H1 (cell line): ENCODE measurements at regions not wholly inside any gene's neighbourhood (a gene's known extent, or its start where the extent isn't known, plus 50 kb on each side); places are given as distances from the start of the nearest gene placed in this dataset.

Experiments
- CTCF ChIA-PET: fragments of 300-600 bp; sonication (Branson Sonifier 250); formaldehyde crosslinking; loops from one replicate; lab custom pipeline; 2021; ENCODE audit not compliant: partially characterized antibody; lab: Charles Lee
- POLR2A ChIA-PET: fragments of 300-600 bp; sonication (Branson Sonifier 250); formaldehyde crosslinking; loops from one replicate; lab custom pipeline; 2021; ENCODE audit warnings: inconsistent platforms; ENCODE audit not compliant: partially characterized antibody; lab: Charles Lee
- DNase-seq, 2 experiments: peaks; one replicate each; pipeline versions ENCODE4 v3.0.0 to v3.0.0-alpha.2; 2010 to 2022; ENCODE audit warnings: low spot score in 2 of 2, low read depth in 1 of 2, mixed read lengths in 1 of 2
- FAIRE-seq: peaks from 2 replicates; lab custom pipeline; 2011; peaks lifted over from hg19 to GRCh38; lab: Jason Lieb, UNC
- H2AFZ ChIP-seq: 2 replicates; pipeline ENCODE4 v1.8.1; 2012; ENCODE audit warnings: low read length, inconsistent platforms
- H2AK5ac ChIP-seq: 2 replicates; pipeline ENCODE4 v1.6.1; 2013; ENCODE audit warnings: low read depth, low read length
- H2BK120ac ChIP-seq: replicated peaks from 2 replicates; pipeline ENCODE3; 2013; ENCODE audit warnings: low read depth, low read length, inconsistent platforms
- H2BK12ac ChIP-seq: 2 replicates; pipeline ENCODE4 v1.6.1; 2013; ENCODE audit warnings: low read depth, low read length
- H2BK15ac ChIP-seq: 2 replicates; pipeline ENCODE4 v1.6.1; 2013; ENCODE audit warnings: low read length
- H2BK20ac ChIP-seq: 2 replicates; pipeline ENCODE4 v1.6.1; 2013; ENCODE audit warnings: low read length
- H2BK5ac ChIP-seq: 2 replicates; pipeline ENCODE4 v1.6.1; 2013; ENCODE audit warnings: low read depth, low read length
- H3K14ac ChIP-seq: 2 replicates; pipeline ENCODE4 v1.6.1; 2013; ENCODE audit warnings: inconsistent platforms; ENCODE audit not compliant: insufficient read length
- H3K18ac ChIP-seq: 2 replicates; pipeline ENCODE4 v1.6.1; 2013; ENCODE audit warnings: low read length; ENCODE audit errors: extremely low read depth
- H3K23ac ChIP-seq: 2 replicates; pipeline ENCODE4 v1.6.1; 2013; ENCODE audit warnings: inconsistent platforms; ENCODE audit not compliant: insufficient read length
- H3K23me2 ChIP-seq: 2 replicates; pipeline ENCODE4 v1.6.1; 2013; ENCODE audit warnings: low read depth, low read length
- H3K27ac ChIP-seq: 2 replicates; pipeline ENCODE4 v1.6.1; 2011; ENCODE audit warnings: low read depth, low read length, inconsistent platforms
- H3K27me3 ChIP-seq, 4 experiments: replicated peaks in 1 of 4; 1 replicate in 1 of 4; 2 replicates in 3 of 4; pipeline versions ENCODE4 v1.6.1 to v1.8.1; 2011 to 2013; ENCODE audit warnings: low read length in 3 of 4, mild to moderate bottlenecking in 3 of 4, inconsistent platforms in 2 of 4, mixed read lengths in 2 of 4, moderate library complexity in 1 of 4; ENCODE audit not compliant: control insufficient read depth in 3 of 4, insufficient read depth in 3 of 4; ENCODE audit errors: extremely low read depth in 1 of 4
- H3K36me3 ChIP-seq, 4 experiments: 2 replicates each; pipeline versions ENCODE4 v1.6.1 to v1.8.1; 2011 to 2013; ENCODE audit warnings: mild to moderate bottlenecking in 4 of 4, low read length in 3 of 4, moderate library complexity in 2 of 4, control low read depth in 1 of 4, inconsistent platforms in 1 of 4; ENCODE audit not compliant: insufficient read depth in 4 of 4, control insufficient read depth in 2 of 4
- H3K4ac ChIP-seq: replicated peaks from 2 replicates; pipeline ENCODE3; 2013; ENCODE audit warnings: low read length, low read depth, mixed read lengths, inconsistent platforms; ENCODE audit not compliant: insufficient read length
- H3K4me1 ChIP-seq, 4 experiments: replicated peaks in 1 of 4; 1 replicate in 1 of 4; 2 replicates in 3 of 4; pipeline versions ENCODE4 v1.6.1 to v1.8.1; 2011 to 2013; ENCODE audit warnings: low read length in 3 of 4, inconsistent platforms in 2 of 4, mixed read lengths in 1 of 4; ENCODE audit not compliant: insufficient read depth in 4 of 4, control insufficient read depth in 3 of 4
- H3K4me2 ChIP-seq, 2 experiments: 2 replicates each; pipeline versions ENCODE4 v1.6.1 to v1.8.1; 2011 to 2013; ENCODE audit warnings: low read depth in 2 of 2, low read length in 2 of 2, control low read depth in 1 of 2, inconsistent platforms in 1 of 2, mild to moderate bottlenecking in 1 of 2; ENCODE audit not compliant: insufficient read depth in 1 of 2
- H3K4me3 ChIP-seq, 4 experiments: fragments of 200-600, 300-600 bp in 1 of 4; sonication (generic), shearing (Covaris generic), sonication (Bioruptor Twin) in 1 of 4; 2 replicates each; pipeline versions ENCODE4 v1.5.1 to v1.8.1; 2011 to 2016; ENCODE audit warnings: low read length in 4 of 4, low read depth in 3 of 4, control low read depth in 2 of 4, inconsistent platforms in 2 of 4, mild to moderate bottlenecking in 2 of 4, mixed read lengths in 1 of 4, moderate library complexity in 1 of 4; ENCODE audit not compliant: insufficient read depth in 2 of 4; ENCODE audit errors: extremely low read depth in 1 of 4
- H3K56ac ChIP-seq: replicated peaks from 2 replicates; pipeline ENCODE3; 2013; ENCODE audit warnings: low read depth, mild to moderate bottlenecking, mixed read lengths, low read length, inconsistent platforms; ENCODE audit not compliant: insufficient read length
- H3K79me1 ChIP-seq: 2 replicates; pipeline ENCODE4 v1.6.1; 2013; ENCODE audit warnings: low read depth, low read length, control low read depth
- H3K79me2 ChIP-seq, 2 experiments: 2 replicates each; pipeline versions ENCODE4 v1.6.1 to v1.8.1; 2012 to 2013; ENCODE audit warnings: low read length in 2 of 2, mild to moderate bottlenecking in 2 of 2, inconsistent platforms in 1 of 2; ENCODE audit not compliant: insufficient read depth in 2 of 2, control insufficient read depth in 1 of 2
- H3K9ac ChIP-seq, 4 experiments: replicated peaks in 1 of 4; 1 replicate in 1 of 4; 2 replicates in 3 of 4; pipeline versions ENCODE4 v1.6.1 to v1.8.1; 2011 to 2013; ENCODE audit warnings: low read depth in 3 of 4, low read length in 3 of 4, control low read depth in 2 of 4, mild to moderate bottlenecking in 2 of 4, moderate library complexity in 2 of 4, inconsistent platforms in 1 of 4; ENCODE audit errors: extremely low read depth in 1 of 4
- H3K9me3 ChIP-seq, 2 experiments: 2 replicates each; pipeline versions ENCODE4 v1.6.1 to v1.8.1; 2012 to 2013; ENCODE audit warnings: mild to moderate bottlenecking in 2 of 2, moderate library complexity in 2 of 2, control low read depth in 1 of 2, inconsistent platforms in 1 of 2, low read depth in 1 of 2, low read length in 1 of 2, mixed read lengths in 1 of 2; ENCODE audit not compliant: insufficient read depth in 2 of 2
- H4K20me1 ChIP-seq, 2 experiments: replicated peaks in 1 of 2; 2 replicates each; pipeline versions ENCODE3 to v1.8.1; 2011 to 2013; ENCODE audit warnings: inconsistent platforms in 2 of 2, low read length in 2 of 2, mild to moderate bottlenecking in 1 of 2; ENCODE audit not compliant: insufficient read depth in 2 of 2, control insufficient read depth in 1 of 2
- H4K5ac ChIP-seq: 2 replicates; pipeline ENCODE4 v1.6.1; 2013; ENCODE audit warnings: low read length, low read depth, mixed read lengths, inconsistent platforms; ENCODE audit not compliant: insufficient read length
- H4K8ac ChIP-seq: 2 replicates; pipeline ENCODE4 v1.8.0; 2013; ENCODE audit warnings: mild to moderate bottlenecking, moderate library complexity, low read length, inconsistent platforms; ENCODE audit not compliant: insufficient read depth; ENCODE audit errors: extremely low read depth
- H4K91ac ChIP-seq: replicated peaks from 2 replicates; pipeline ENCODE3; 2013; ENCODE audit warnings: low read length, mixed read lengths, inconsistent platforms; ENCODE audit not compliant: insufficient read length
- BACH1 ChIP-seq: IDR thresholded peaks from 2 replicates; pipeline ENCODE4 v1.6.1; 2012; ENCODE audit warnings: low read length, improper control_type of control experiment
- BRCA1 ChIP-seq: IDR thresholded peaks from 2 replicates; pipeline ENCODE4 v1.6.1; 2012; ENCODE audit warnings: low read depth, low read length, improper control_type of control experiment
- CBX8 ChIP-seq: fragments of 300-800, 300-1000 bp; sonication (generic); IDR thresholded peaks from 2 replicates; pipeline ENCODE4 v1.7.1; 2016; ENCODE audit warnings: low read depth, low read length, borderline replicate concordance
- CEBPB ChIP-seq: IDR thresholded peaks from 2 replicates; pipeline ENCODE4 v1.6.1; 2012; ENCODE audit warnings: low read depth, low read length
- CHD2 ChIP-seq: IDR thresholded peaks from 2 replicates; pipeline ENCODE4 v1.6.1; 2012; ENCODE audit warnings: low read length, improper control_type of control experiment
- CTBP2 ChIP-seq: IDR thresholded peaks from 2 replicates; pipeline ENCODE4 v1.7.0; 2011; ENCODE audit warnings: borderline replicate concordance, mild to moderate bottlenecking, moderate library complexity, mixed read lengths, low read length; ENCODE audit not compliant: insufficient read depth, insufficient read length
- GABPA ChIP-seq: IDR thresholded peaks from 2 replicates; pipeline ENCODE4 v1.6.1; 2011; ENCODE audit warnings: mild to moderate bottlenecking, low read length, moderate library complexity, borderline replicate concordance; ENCODE audit not compliant: insufficient read depth
- NANOG ChIP-seq: IDR thresholded peaks from 2 replicates; pipeline ENCODE4 v1.6.1; 2011; ENCODE audit warnings: low read length, low read depth, mild to moderate bottlenecking, inconsistent platforms; ENCODE audit not compliant: insufficient read depth, poor library complexity, severe bottlenecking
- POLR2AphosphoS5 ChIP-seq: IDR thresholded peaks from 2 replicates; pipeline ENCODE4 v1.6.1; 2011; ENCODE audit warnings: low read depth, low read length
- SIN3A ChIP-seq, 2 experiments: IDR thresholded peaks in 1 of 2; conservative IDR thresholded peaks in 1 of 2; 2 replicates each; pipeline ENCODE4 v1.6.1; 2011 to 2012; ENCODE audit warnings: low read length in 2 of 2, improper control_type of control experiment in 1 of 2, low read depth in 1 of 2, mild to moderate bottlenecking in 1 of 2
- SIRT6 ChIP-seq: IDR thresholded peaks from one replicate; pipeline ENCODE4 v1.7.1; 2012; ENCODE audit warnings: low read length, inconsistent platforms
- SIX5 ChIP-seq: IDR thresholded peaks from 2 replicates; pipeline ENCODE4 v1.6.1; 2011; ENCODE audit warnings: mild to moderate bottlenecking, low read depth, low read length
- SRF ChIP-seq: IDR thresholded peaks from 2 replicates; pipeline ENCODE4 v1.6.1; 2011; ENCODE audit warnings: mild to moderate bottlenecking, low read depth, low read length, moderate library complexity
- WGBS, 2 experiments: shearing (Covaris generic) in 1 of 2; methylation state at CpG; one replicate each; pipeline versions ENCODE4 v1.1.6 to v1.1.7; 2013 to 2015; ENCODE audit warnings: low lambda C conversion rate in 2 of 2, mixed read lengths in 2 of 2, inconsistent platforms in 1 of 2, low coverage in 1 of 2, missing lambda C conversion rate in 1 of 2; ENCODE audit not compliant: insufficient replicate concordance in 2 of 2, insufficient coverage in 1 of 2, insufficient read length in 1 of 2; ENCODE audit errors: extremely low coverage in 1 of 2, missing lambda C conversion rate in 1 of 2; 5-methylcytosine and 5-hydroxymethylcytosine counted together
- TF ChIP-seq, protein P1 (sequence below): IDR thresholded peaks from 2 replicates; pipeline ENCODE4 v1.6.1; 2012; ENCODE audit warnings: inconsistent platforms

- H4K8ac ChIP-seq: no peak overlapping the region
- no peak overlapping the region for H2AFZ ChIP-seq
- no peak overlapping the region for H3K4ac ChIP-seq
- H3K9ac ChIP-seq: no peak overlapping the region
- no peaks in the 10 kb centered on the region for H3K23me2 ChIP-seq
- no peaks in the 10 kb centered on the region for H3K36me3 ChIP-seq
- no peaks in the 10 kb centered on the region for H3K4me1 ChIP-seq
- H3K27ac ChIP-seq: no peak overlapping the region
- ChIA-PET POLR2A (no interaction called here), CTCF (no interaction called here)
- no peak overlapping the region for H2BK20ac ChIP-seq
- no peaks in the 10 kb centered on the region; a peak in 1 of 4 replicates for H3K9me3 ChIP-seq
- no peak overlapping the region for H4K5ac ChIP-seq
- no peak overlapping the region for H2BK15ac ChIP-seq
- no peaks in the 10 kb centered on the region for H4K20me1 ChIP-seq
- H4K91ac ChIP-seq: no peak overlapping the region
- no peaks in the 10 kb centered on the region for H3K79me2 ChIP-seq
- no peak overlapping the region for H3K23ac ChIP-seq
- FAIRE-seq: no peak
- no peak overlapping the region for H3K14ac ChIP-seq
- no peak for DNase-seq
- no peak overlapping the region for H3K4me3 ChIP-seq
- H3K79me1 ChIP-seq: no peaks in the 10 kb centered on the region
- H3K27me3 ChIP-seq: no peaks in the 10 kb centered on the region
- H2AK5ac ChIP-seq: no peak overlapping the region
- no peak overlapping the region for H3K56ac ChIP-seq
- WGBS, 2 experiments: 80% methylated on average over 1 of the region's 1 CpG; no CpG with 5 or more reads in 1 of the 2 experiments
- no peak overlapping the region for H3K18ac ChIP-seq
- H2BK12ac ChIP-seq: no peak overlapping the region
- H2BK120ac ChIP-seq: no peak overlapping the region
- TF ChIP-seq BRCA1 (no peak), SIN3A (conservative IDR thresholded peaks at IDR 0.05 in 1 of 2, IDR thresholded peaks at IDR 0.05 in 1 of 2; ENCODE audit: low read depth in 1 of 2, low read length in 2 of 2) (no peak), GABPA (no peak), SRF (no peak), NANOG (no peak), CBX8 (no peak), SIRT6 (no peak), SIX5 (no peak), POLR2AphosphoS5 (no peak), CEBPB (no peak), CTBP2 (no peak), CHD2 (no peak), BACH1 (no peak)
- TF ChIP-seq, protein P1, sequence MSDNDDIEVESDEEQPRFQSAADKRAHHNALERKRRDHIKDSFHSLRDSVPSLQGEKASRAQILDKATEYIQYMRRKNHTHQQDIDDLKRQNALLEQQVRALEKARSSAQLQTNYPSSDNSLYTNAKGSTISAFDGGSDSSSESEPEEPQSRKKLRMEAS: no peak
- no peak overlapping the region for H3K4me2 ChIP-seq
- H2BK5ac ChIP-seq: no peak overlapping the region
Observed at GRCh38 chr4:180253419-180253818, 1989.8 kb upstream of the TENM3 start.
